COLO668 (cell line): ENCODE measurements at regions not wholly inside any gene's neighbourhood (a gene's known extent, or its start where the extent isn't known, plus 50 kb on each side); places are given as distances from the start of the nearest gene placed in this dataset.
"Not testable (repeated sequence)": the region's sequence is repeated elsewhere in the genome, so short reads cannot be mapped to it uniquely, and the experiment has no call there.

Source experiments
- DNase-seq: peaks from one replicate; lab custom pipeline; 2025; ENCODE audit not compliant: unreplicated experiment; lab: John Stamatoyannopoulos, UW

DNA sequence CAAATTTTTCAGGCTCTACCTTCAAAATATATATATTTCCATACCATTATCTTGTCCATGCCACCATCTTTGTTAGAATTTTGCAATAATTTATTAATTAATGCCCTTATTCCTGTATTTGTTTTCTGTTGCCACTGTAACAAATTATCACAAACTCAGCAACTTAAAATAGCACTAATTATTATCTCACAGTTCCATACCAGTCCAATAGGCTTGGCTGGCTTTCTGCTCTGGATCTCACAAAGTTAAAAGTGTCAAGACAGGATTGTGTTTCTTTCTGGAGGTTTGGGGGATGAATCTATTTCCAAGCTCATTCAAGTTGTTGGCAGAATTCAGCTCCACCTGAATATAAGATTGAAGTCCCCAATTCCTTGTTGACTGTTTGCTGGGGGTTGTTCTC is 58.6 kb upstream of the SLC38A4 start:
- DNase-seq = no peak

GRCh38 chr12:46886541-46887041 is 60.8 kb upstream of the SLC38A4 start:
- DNase-seq = no peak

DNA sequence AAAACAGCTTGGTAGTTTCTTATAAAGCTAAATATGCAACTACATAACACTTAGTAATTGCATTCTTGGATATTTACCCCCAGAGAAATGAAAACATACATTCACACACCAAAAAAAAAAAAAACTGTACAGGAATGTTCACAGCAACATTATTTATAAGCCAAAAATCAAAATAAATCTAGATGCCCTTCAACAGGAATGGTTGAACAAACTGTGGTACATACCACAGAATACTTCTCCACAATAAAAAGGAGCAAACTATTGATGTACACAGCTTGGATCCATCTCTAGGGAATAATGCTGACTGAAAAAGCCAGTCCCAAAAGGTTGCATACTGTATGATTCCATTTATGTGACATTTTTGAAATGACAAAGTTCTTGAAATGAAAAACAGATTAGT is 62.1 kb upstream of the SLC38A4 start:
- no peak for DNase-seq

- no peak for DNase-seq
Observed at GRCh38 chr12:46888568-46888967, 62.8 kb upstream of the SLC38A4 start.

GRCh38 chr12:46891306-46891705 is 65.5 kb upstream of the SLC38A4 start:
- DNase-seq = no peak

DNA sequence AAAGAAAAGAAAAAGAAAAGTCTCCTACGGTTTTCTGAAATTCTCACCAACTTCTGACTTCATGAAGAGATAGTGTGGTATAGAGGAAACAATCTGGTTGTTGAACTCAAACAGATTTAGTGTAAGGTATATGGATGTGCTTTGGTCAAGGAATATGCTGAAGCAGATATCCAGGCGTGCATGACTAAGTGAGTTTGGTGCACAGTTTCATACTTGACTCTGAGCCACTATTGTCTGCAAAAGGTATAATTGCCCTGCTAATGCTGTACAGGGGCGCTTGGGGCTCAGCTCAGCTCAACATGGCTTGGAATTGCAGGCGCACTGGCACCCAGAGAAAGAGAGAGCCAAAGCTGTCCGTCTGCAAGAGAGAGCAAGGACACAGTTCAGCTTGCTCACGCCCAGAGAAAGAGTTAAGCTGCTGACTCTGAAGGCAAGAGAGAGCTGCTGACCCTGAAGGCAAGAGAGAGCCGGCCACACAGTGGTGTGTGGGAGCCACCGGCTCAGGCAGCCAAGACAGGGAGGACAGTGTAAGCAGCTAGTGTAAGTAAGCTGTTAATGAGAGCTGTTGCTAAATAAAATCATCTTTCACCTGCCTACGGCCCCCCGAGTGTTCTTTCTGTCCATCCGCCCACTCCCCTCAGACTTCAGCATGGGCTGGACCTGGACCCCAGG is 66.4 kb upstream of the SLC38A4 start:
- DNase-seq = no peak

GRCh38 chr12:46892887-46893286 is 67.1 kb upstream of the SLC38A4 start:
- DNase-seq = no peak

DNA sequence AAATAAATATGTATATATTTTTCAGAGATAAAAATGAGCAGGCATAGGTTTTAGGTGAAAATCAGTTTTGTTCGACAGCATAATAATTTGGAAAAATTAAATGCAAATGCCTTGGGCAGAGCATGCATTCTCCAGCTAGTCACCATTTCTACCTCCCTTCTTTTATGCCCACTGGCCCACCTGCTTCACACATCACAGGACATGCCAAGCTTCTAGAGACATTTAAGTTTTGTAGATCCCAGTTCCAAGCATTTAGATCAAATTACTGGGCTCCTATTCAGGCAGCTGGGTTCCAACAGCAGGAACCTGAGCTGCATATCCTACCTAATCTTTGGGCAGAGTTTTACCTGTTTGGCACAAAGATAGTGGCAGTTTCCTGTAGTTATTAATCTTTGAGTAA is 67.6 kb upstream of the SLC38A4 start:
- DNase-seq = no peak

DNA sequence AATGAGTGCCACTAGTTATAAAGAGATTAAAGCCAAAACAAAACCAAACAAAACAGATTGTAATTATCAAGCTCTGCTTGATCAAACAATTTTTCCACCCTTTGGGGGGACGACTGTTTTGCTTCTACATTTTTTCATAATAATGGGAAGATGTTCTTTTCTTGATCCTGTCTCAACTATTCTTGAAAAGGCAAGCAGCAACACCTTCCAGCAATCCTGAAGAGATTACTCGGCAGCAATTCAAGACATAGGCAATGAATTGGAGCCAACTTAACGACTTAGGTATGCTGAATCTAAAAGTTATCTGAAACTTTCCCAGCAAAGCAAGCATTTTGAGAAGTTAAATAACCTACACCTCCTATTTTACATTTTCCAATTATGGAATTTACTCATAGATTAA is 69.9 kb upstream of the SLC38A4 start:
- DNase-seq = no peak

- DNase-seq = no peak
Observed at GRCh38 chr12:46896680-46897079, 70.9 kb upstream of the SLC38A4 start.

GRCh38 chr12:46898152-46898931 is 72.5 kb upstream of the SLC38A4 start:
- DNase-seq = no peak

- DNase-seq = no peak
Observed at GRCh38 chr12:46898989-46899388, 73.2 kb upstream of the SLC38A4 start.

- DNase-seq = no peak
Observed at GRCh38 chr12:46900734-46901463, 75.1 kb upstream of the SLC38A4 start.

GRCh38 chr12:46901464-46902205 is 75.8 kb upstream of the SLC38A4 start:
- no peak for DNase-seq

DNA sequence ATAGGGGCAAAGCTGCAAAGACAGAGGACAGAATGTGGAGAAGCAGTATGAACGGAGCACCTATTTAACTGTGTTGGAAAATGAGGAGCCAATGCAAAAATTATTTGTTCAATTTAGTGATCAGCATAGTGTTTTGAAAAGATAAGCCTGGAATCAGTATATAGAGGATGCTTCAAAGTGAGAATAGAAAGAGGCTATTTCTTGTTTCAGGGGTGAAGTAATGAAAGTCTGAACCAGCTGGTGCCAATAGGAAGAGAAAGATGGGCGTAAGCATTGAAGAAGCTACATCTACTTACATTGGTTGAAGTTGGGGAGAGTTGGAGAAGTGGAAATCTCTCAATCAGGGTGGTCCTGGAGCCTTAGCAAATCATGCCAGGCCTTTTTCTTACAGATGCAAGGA is 77.3 kb upstream of the SLC38A4 start:
- no peak for DNase-seq

- no peak for DNase-seq
Observed at GRCh38 chr12:46904406-46905238, 78.8 kb upstream of the SLC38A4 start.

- not testable (repeated sequence) for DNase-seq
Observed at GRCh38 chr12:46905239-46905627, 79.4 kb upstream of the SLC38A4 start.

GRCh38 chr12:46907791-46908190 is 82.0 kb upstream of the SLC38A4 start:
- no peak for DNase-seq

GRCh38 chr12:46908236-46908935 is 82.6 kb upstream of the SLC38A4 start:
- DNase-seq = no peak
